Panc1 (cell line): ENCODE measurements at regions not wholly inside any gene's neighbourhood (a gene's known extent, or its start where the extent isn't known, plus 50 kb on each side); places are given as distances from the start of the nearest gene placed in this dataset.

Experiments used
- ATAC-seq: fragments of 200-7000 bp; cut with Tn5 transposase; 2 replicates; pipeline ENCODE4 v1.9.1; 2020; ENCODE audit warnings: mild to moderate bottlenecking, moderate library complexity
- BruUV-seq: library from RNA; stranded (reverse); fragments of 400-500 nt; replicated peaks from 2 replicates; lab custom pipeline; 2021; lab: Mats Ljungman, UMichigan
- CTCF ChIA-PET: fragments of 300-600 bp; sonication (Branson Sonifier 250); formaldehyde crosslinking; loops from one replicate; lab custom pipeline; 2022; ENCODE audit warnings: antibody characterized with exemption; lab: Charles Lee
- POLR2A ChIA-PET: fragments of 300-600 bp; sonication (Branson Sonifier 250); formaldehyde crosslinking; loops from one replicate; lab custom pipeline; 2022; ENCODE audit warnings: antibody characterized with exemption; lab: Charles Lee
- DNase-seq: peaks from one replicate; pipeline ENCODE4 v3.0.0-alpha.2; 2010; ENCODE audit warnings: low read depth, low spot score
- H3K27ac ChIP-seq: 2 replicates; pipeline ENCODE4 v1.5.1; 2011; ENCODE audit warnings: mild to moderate bottlenecking, low read length, inconsistent platforms
- H3K27me3 ChIP-seq: fragments of 200-500 bp; sonication (Bioruptor generic); 2 replicates; pipeline ENCODE4 v1.6.0; 2014; ENCODE audit warnings: low read length, inconsistent platforms; ENCODE audit not compliant: control insufficient read depth, insufficient read depth
- H3K36me3 ChIP-seq: fragments of 200-500 bp; sonication (Bioruptor generic); 2 replicates; pipeline ENCODE4 v1.5.1; 2014; ENCODE audit warnings: inconsistent platforms, mild to moderate bottlenecking, low read length, moderate library complexity; ENCODE audit not compliant: control insufficient read depth, insufficient read depth
- H3K4me1 ChIP-seq: 2 replicates; pipeline ENCODE4 v1.5.1; 2011; ENCODE audit warnings: inconsistent platforms, mild to moderate bottlenecking, low read length, moderate library complexity; ENCODE audit not compliant: control insufficient read depth, insufficient read depth
- H3K4me3 ChIP-seq, 2 experiments: 2 replicates each; pipeline ENCODE4 v1.5.1; 2011 to 2012; ENCODE audit warnings: low read depth in 2 of 2, low read length in 2 of 2, mild to moderate bottlenecking in 2 of 2, inconsistent platforms in 1 of 2, moderate library complexity in 1 of 2
- H3K9me3 ChIP-seq: fragments of 200-500 bp; sonication (Bioruptor generic); 2 replicates; pipeline ENCODE4 v1.5.1; 2014; ENCODE audit warnings: low read depth, mild to moderate bottlenecking, inconsistent platforms, low read length, moderate library complexity; ENCODE audit not compliant: control insufficient read depth, insufficient read depth
- CTCF ChIP-seq: fragments of 450-650 bp; IDR thresholded peaks from 2 replicates; pipeline ENCODE4 v1.5.1; 2017; ENCODE audit warnings: mild to moderate bottlenecking
- POLR2AphosphoS5 ChIP-seq: IDR thresholded peaks from 2 replicates; pipeline ENCODE4 v1.6.1; 2012; ENCODE audit warnings: mild to moderate bottlenecking, low read depth, low read length, moderate library complexity
- SIN3A ChIP-seq: IDR thresholded peaks from 2 replicates; pipeline ENCODE4 v1.6.1; 2012; ENCODE audit warnings: low read depth, mild to moderate bottlenecking, low read length, moderate library complexity, borderline replicate concordance; ENCODE audit not compliant: insufficient read depth
- TCF7L2 ChIP-seq: IDR thresholded peaks from 2 replicates; pipeline ENCODE4 v1.6.1; 2011; ENCODE audit warnings: mild to moderate bottlenecking, low read depth, low read length, inconsistent platforms
- in situ Hi-C: cut with HindIII; loops from 2 replicates; pipeline ENCODE4 v1.10.0; 2016; ENCODE audit warnings: low sequenced_read_pairs, low pct_unique_long_range_greater_than_20kb
- intact Hi-C: fragments of 100-400 bp; cut with micrococcal nuclease; formaldehyde crosslinking; loops from one replicate; pipeline ENCODE4 v1.10.0; 2022; ENCODE audit not compliant: unreplicated experiment
- TF ChIP-seq, protein P1 (sequence below), 2 experiments: IDR thresholded peaks; 2 replicates each; pipeline ENCODE4 v1.6.1; 2011 to 2012; ENCODE audit warnings: low read depth in 2 of 2, control low read depth in 1 of 2, low read length in 1 of 2, mild to moderate bottlenecking in 1 of 2, moderate library complexity in 1 of 2; ENCODE audit not compliant: insufficient read depth in 1 of 2

- in situ Hi-C loops: no loop called here
- Histone ChIP-seq H3K27ac (no peak overlapping the region), H3K4me1 (no peaks in the 10 kb centered on the region), H3K27me3 (no peaks in the 10 kb centered on the region), H3K9me3 (no peaks in the 10 kb centered on the region), H3K4me3 (no peak overlapping the region), H3K36me3 (no peaks in the 10 kb centered on the region)
- TF ChIP-seq CTCF (no peak), SIN3A (no peak), POLR2AphosphoS5 (no peak), TCF7L2 (no peak)
- TF ChIP-seq, protein P1, sequence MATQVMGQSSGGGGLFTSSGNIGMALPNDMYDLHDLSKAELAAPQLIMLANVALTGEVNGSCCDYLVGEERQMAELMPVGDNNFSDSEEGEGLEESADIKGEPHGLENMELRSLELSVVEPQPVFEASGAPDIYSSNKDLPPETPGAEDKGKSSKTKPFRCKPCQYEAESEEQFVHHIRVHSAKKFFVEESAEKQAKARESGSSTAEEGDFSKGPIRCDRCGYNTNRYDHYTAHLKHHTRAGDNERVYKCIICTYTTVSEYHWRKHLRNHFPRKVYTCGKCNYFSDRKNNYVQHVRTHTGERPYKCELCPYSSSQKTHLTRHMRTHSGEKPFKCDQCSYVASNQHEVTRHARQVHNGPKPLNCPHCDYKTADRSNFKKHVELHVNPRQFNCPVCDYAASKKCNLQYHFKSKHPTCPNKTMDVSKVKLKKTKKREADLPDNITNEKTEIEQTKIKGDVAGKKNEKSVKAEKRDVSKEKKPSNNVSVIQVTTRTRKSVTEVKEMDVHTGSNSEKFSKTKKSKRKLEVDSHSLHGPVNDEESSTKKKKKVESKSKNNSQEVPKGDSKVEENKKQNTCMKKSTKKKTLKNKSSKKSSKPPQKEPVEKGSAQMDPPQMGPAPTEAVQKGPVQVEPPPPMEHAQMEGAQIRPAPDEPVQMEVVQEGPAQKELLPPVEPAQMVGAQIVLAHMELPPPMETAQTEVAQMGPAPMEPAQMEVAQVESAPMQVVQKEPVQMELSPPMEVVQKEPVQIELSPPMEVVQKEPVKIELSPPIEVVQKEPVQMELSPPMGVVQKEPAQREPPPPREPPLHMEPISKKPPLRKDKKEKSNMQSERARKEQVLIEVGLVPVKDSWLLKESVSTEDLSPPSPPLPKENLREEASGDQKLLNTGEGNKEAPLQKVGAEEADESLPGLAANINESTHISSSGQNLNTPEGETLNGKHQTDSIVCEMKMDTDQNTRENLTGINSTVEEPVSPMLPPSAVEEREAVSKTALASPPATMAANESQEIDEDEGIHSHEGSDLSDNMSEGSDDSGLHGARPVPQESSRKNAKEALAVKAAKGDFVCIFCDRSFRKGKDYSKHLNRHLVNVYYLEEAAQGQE (IDR thresholded peaks at IDR 0.05; ENCODE audit: insufficient read depth in 1 of 2, low read depth in 2 of 2, low read length in 1 of 2): no peak
- no TSS peak for BruUV-seq
- CTCF ChIA-PET: interaction anchor here (0.6 kb wide), 1 partner anchor 356 kb away, joined by 5 read pairs; no protein-coding TSS in a partner anchor
- POLR2A ChIA-PET: interaction anchor here (0.5 kb wide), 1 partner anchor 213 kb away, joined by 8 read pairs; no protein-coding TSS in a partner anchor
- intact Hi-C loops: no loop called here
- no peak for ATAC-seq
- no peak for DNase-seq
These were observed 86.7 kb upstream of the SPATA31C2 start for GRCh38 chr9:88224938-88225337.

DNA sequence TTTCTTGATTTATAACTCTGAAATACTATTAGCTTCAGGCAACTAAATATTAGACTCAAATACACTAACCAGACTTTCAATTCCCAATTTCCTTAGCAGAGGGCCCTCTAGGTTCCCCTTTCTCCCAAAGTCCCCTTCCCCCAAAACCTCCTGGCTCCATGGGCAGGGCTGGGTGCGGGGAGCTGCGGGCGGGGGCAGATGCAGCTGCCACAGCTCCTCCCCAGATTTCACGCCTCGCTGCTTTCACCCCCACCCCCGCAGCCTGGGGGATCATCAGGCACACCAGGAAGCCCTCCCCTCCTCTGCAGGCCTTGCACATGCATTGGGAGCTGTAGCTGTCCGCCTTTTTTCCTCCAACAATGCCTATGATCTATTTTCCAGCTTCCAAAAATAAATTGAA is 82.8 kb upstream of the SPATA31C2 start:
- Histone ChIP-seq H3K4me1 (no peaks in the 10 kb centered on the region; the same call in 1 of the 2 replicates), H3K4me3 (no peak overlapping the region), H3K36me3 (no peaks in the 10 kb centered on the region), H3K27me3 (no peaks in the 10 kb centered on the region), H3K9me3 (no peaks in the 10 kb centered on the region), H3K27ac (no peak overlapping the region)
- BruUV-seq: no TSS peak
- no peak for TF ChIP-seq CTCF
- TF ChIP-seq SIN3A: no peak
- no peak for TF ChIP-seq POLR2AphosphoS5
- TF ChIP-seq, protein P1 (IDR thresholded peaks at IDR 0.05; ENCODE audit: insufficient read depth in 1 of 2, low read depth in 2 of 2, low read length in 1 of 2): no peak
- TF ChIP-seq TCF7L2: no peak
- intact Hi-C loops: no loop called here
- ChIA-PET POLR2A (no interaction called here), CTCF (no interaction called here)
- no peak for DNase-seq
- ATAC-seq: no peak
- in situ Hi-C loops: no loop called here
